CD14-positive monocyte (primary cell): ENCODE measurements at regions not wholly inside any gene's neighbourhood (a gene's known extent, or its start where the extent isn't known, plus 50 kb on each side); places are given as distances from the start of the nearest gene placed in this dataset.

Source experiments
- DNase-seq, 3 donors: peaks; one replicate each; pipeline ENCODE4 v3.0.0-alpha.2; 2011 to 2022
- H2AFZ ChIP-seq: 2 replicates; pipeline ENCODE4 v1.6.0; 2012; ENCODE audit warnings: mild to moderate bottlenecking, low read depth, low read length, inconsistent platforms; ENCODE audit not compliant: insufficient read depth, poor library complexity, severe bottlenecking
- H3K27ac ChIP-seq, 2 donors: 1 replicate in 1 of 2; 2 replicates in 1 of 2; pipeline ENCODE4 v1.5.1; 2012 to 2013; ENCODE audit warnings: low read length in 2 of 2, control low read depth in 1 of 2, inconsistent platforms in 1 of 2, low read depth in 1 of 2, mild to moderate bottlenecking in 1 of 2
- H3K27me3 ChIP-seq, 2 donors: one replicate each; pipeline versions ENCODE4 v1.6.0 to v1.6.1; 2011 to 2013; ENCODE audit warnings: low read length in 2 of 2; ENCODE audit not compliant: control insufficient read depth in 2 of 2, insufficient read depth in 2 of 2
- H3K36me3 ChIP-seq, 2 donors: replicated peaks in 1 of 2; 1 replicate in 1 of 2; 2 replicates in 1 of 2; pipeline versions ENCODE4 v1.5.1 to v1.6.1; 2012 to 2013; ENCODE audit warnings: low read length in 2 of 2, control low read depth in 1 of 2, inconsistent platforms in 1 of 2, mild to moderate bottlenecking in 1 of 2; ENCODE audit not compliant: insufficient read depth in 2 of 2, control insufficient read depth in 1 of 2
- H3K4me1 ChIP-seq, 2 donors: 1 replicate in 1 of 2; 2 replicates in 1 of 2; pipeline versions ENCODE4 v1.5.1 to v1.6.1; 2012 to 2013; ENCODE audit warnings: low read length in 2 of 2, control low read depth in 1 of 2, inconsistent platforms in 1 of 2, mild to moderate bottlenecking in 1 of 2, moderate library complexity in 1 of 2; ENCODE audit not compliant: insufficient read depth in 2 of 2, control insufficient read depth in 1 of 2
- H3K4me2 ChIP-seq: replicated peaks from 2 replicates; pipeline ENCODE3; 2012; ENCODE audit warnings: low read length, moderate library complexity, mild to moderate bottlenecking; ENCODE audit not compliant: poor library complexity, severe bottlenecking; ENCODE audit errors: extremely low read depth
- H3K4me3 ChIP-seq, 3 experiments: fragments of 200-600 bp in 1 of 3; sonication (generic) in 1 of 3; replicated peaks in 1 of 3; 1 replicate in 2 of 3; 2 replicates in 1 of 3; pipeline ENCODE4 v1.5.1; 2011 to 2013; ENCODE audit warnings: low read length in 3 of 3, mild to moderate bottlenecking in 3 of 3, control low read depth in 2 of 3, low read depth in 2 of 3, inconsistent platforms in 1 of 3, moderate library complexity in 1 of 3
- H3K79me2 ChIP-seq: 2 replicates; pipeline ENCODE4 v1.6.0; 2012; ENCODE audit warnings: mild to moderate bottlenecking, control low read depth, inconsistent platforms, low read length, moderate library complexity; ENCODE audit not compliant: insufficient read depth
- H3K9ac ChIP-seq: 2 replicates; pipeline ENCODE4 v1.6.0; 2017; ENCODE audit warnings: low read length, mild to moderate bottlenecking; ENCODE audit not compliant: insufficient read depth, poor library complexity, severe bottlenecking
- H3K9me3 ChIP-seq, 2 donors: replicated peaks in 1 of 2; 1 replicate in 1 of 2; 2 replicates in 1 of 2; pipeline versions ENCODE4 v1.5.1 to v1.6.1; 2012 to 2013; ENCODE audit warnings: low read length in 2 of 2, control low read depth in 1 of 2; ENCODE audit not compliant: control insufficient read depth in 1 of 2, insufficient read depth in 1 of 2
- H4K20me1 ChIP-seq: 2 replicates; pipeline ENCODE4 v1.6.0; 2012; ENCODE audit warnings: mild to moderate bottlenecking, low read length, control low read depth, moderate library complexity; ENCODE audit not compliant: insufficient read depth
- H3K27ac Mint-ChIP-seq, 7 donors: one replicate each; pipeline ENCODE4 v1.8.0; 2020; ENCODE audit warnings: mild to moderate bottlenecking in 7 of 7, mixed read lengths in 7 of 7, moderate library complexity in 6 of 7, inconsistent platforms in 2 of 7
- H3K27me3 Mint-ChIP-seq, 3 donors: one replicate each; pipeline ENCODE4 v1.8.0; 2021 to 2022; ENCODE audit warnings: low read depth in 3 of 3, mild to moderate bottlenecking in 3 of 3, mixed read lengths in 3 of 3, moderate library complexity in 3 of 3, inconsistent platforms in 1 of 3
- H3K36me3 Mint-ChIP-seq, 2 donors: one replicate each; pipeline ENCODE4 v1.8.0; 2020; ENCODE audit warnings: mixed read lengths in 2 of 2, inconsistent platforms in 1 of 2, mild to moderate bottlenecking in 1 of 2
- H3K4me1 Mint-ChIP-seq: one replicate; pipeline ENCODE4 v1.8.0; 2020; ENCODE audit warnings: mild to moderate bottlenecking, mixed read lengths
- H3K4me3 Mint-ChIP-seq, 2 donors: one replicate each; pipeline ENCODE4 v1.8.0; 2020; ENCODE audit warnings: mild to moderate bottlenecking in 2 of 2, mixed read lengths in 2 of 2, moderate library complexity in 1 of 2
- H3K9me3 Mint-ChIP-seq, 7 donors: one replicate each; pipeline ENCODE4 v1.8.0; 2020 to 2022; ENCODE audit warnings: mixed read lengths in 7 of 7, mild to moderate bottlenecking in 6 of 7, moderate library complexity in 6 of 7, inconsistent platforms in 2 of 7
- WGBS: methylation state at CpG from one replicate; pipeline ENCODE4 v1.1.5; 2013; ENCODE audit warnings: missing lambda C conversion rate; ENCODE audit not compliant: insufficient coverage; 5-methylcytosine and 5-hydroxymethylcytosine counted together
- intact Hi-C, 2 donors: fragments of 100-400 bp; cut with micrococcal nuclease; formaldehyde crosslinking; loops; one replicate each; pipeline versions ENCODE4 v1.15.0 to v1.15.1; 2023
- TF ChIP-seq, protein P1 (sequence below): fragments of 200-600 bp; IDR thresholded peaks from one replicate; pipeline ENCODE4 v1.8.0; 2022; ENCODE audit warnings: antibody characterized with exemption, mild to moderate bottlenecking

DNA sequence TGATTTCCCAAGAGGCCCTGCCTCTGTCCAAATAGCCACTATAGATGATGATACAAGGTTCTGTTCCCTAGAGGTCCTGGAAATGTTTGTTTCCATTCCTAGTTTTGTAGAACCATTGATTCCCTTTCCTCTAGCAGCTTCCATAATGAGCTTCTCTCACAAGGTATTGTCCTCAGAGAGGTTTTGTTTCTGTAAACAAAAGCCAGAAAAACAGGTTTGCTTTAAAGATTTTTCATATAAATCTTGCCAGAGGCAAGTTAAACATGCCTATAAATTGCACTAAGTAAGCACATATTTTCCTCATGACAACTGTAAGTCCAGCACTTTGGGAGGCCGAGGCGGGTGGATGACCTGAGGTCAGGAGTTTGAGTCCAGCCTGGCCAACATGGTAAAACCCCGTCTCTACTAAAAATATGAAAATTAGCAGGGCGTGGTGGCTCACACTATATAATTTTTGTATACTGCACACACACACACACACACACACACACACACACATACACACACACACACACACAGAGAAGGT lies 1787.7 kb downstream of the EFNA5 start:
- WGBS: 100% methylated on average over 2 of the region's 4 CpGs
- H3K27me3 ChIP-seq: no peaks in the 10 kb centered on the region
- no peaks in the 10 kb centered on the region for H3K36me3 ChIP-seq
- H3K9me3 Mint-ChIP-seq: peaks cover 0 to 4% (median 1%) of the 10 kb centered on the region in 7 donors
- H3K4me1 ChIP-seq: no peaks in the 10 kb centered on the region
- DNase-seq: no peak
- no peak overlapping the region for H3K4me3 Mint-ChIP-seq
- H3K4me1 Mint-ChIP-seq: no peaks in the 10 kb centered on the region
- H3K4me3 ChIP-seq: no peak overlapping the region
- intact Hi-C loops: no loop called here
- H3K4me2 ChIP-seq: no peak overlapping the region
- H3K9ac ChIP-seq: no peak overlapping the region
- H3K27ac ChIP-seq: no peak overlapping the region
- no peaks in the 10 kb centered on the region for H3K27me3 Mint-ChIP-seq
- H3K79me2 ChIP-seq: no peaks in the 10 kb centered on the region
- H3K27ac Mint-ChIP-seq: no peak overlapping the region
- no peaks in the 10 kb centered on the region for H3K36me3 Mint-ChIP-seq
- no peak overlapping the region for H2AFZ ChIP-seq
- no peaks in the 10 kb centered on the region for H4K20me1 ChIP-seq
- TF ChIP-seq, protein P1, sequence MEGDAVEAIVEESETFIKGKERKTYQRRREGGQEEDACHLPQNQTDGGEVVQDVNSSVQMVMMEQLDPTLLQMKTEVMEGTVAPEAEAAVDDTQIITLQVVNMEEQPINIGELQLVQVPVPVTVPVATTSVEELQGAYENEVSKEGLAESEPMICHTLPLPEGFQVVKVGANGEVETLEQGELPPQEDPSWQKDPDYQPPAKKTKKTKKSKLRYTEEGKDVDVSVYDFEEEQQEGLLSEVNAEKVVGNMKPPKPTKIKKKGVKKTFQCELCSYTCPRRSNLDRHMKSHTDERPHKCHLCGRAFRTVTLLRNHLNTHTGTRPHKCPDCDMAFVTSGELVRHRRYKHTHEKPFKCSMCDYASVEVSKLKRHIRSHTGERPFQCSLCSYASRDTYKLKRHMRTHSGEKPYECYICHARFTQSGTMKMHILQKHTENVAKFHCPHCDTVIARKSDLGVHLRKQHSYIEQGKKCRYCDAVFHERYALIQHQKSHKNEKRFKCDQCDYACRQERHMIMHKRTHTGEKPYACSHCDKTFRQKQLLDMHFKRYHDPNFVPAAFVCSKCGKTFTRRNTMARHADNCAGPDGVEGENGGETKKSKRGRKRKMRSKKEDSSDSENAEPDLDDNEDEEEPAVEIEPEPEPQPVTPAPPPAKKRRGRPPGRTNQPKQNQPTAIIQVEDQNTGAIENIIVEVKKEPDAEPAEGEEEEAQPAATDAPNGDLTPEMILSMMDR: no peak
- H3K9me3 ChIP-seq: no peaks in the 10 kb centered on the region

DNA sequence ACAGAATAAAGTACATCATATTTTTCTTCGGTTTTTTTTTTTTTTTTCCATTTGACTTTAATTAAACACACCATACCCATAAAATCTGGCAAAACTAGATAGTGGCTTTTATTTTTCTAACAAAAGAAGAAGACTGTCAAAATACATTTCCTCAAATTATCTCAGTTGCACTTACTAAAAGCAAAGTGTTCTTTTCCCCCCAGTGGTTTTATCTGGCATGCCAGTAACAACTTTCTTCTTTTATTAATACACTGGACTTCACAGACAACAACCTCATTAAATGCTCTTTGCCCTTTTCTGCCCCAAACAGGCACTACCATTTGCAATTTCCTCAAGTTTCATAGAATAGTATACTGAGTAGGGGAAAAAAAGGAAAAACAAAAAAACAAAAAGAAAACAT lies 1792.3 kb downstream of the EFNA5 start:
- Mint-ChIP-seq H3K9me3 (peaks cover 0 to 3% (median 1%) of the 10 kb centered on the region in 7 donors), H3K4me1 (no peaks in the 10 kb centered on the region), H3K4me3 (no peak overlapping the region), H3K27me3 (no peaks in the 10 kb centered on the region), H3K27ac (no peak overlapping the region), H3K36me3 (no peaks in the 10 kb centered on the region)
- Histone ChIP-seq H3K36me3 (no peaks in the 10 kb centered on the region), H3K9me3 (no peaks in the 10 kb centered on the region), H4K20me1 (no peaks in the 10 kb centered on the region), H3K4me3 (no peak overlapping the region), H3K9ac (no peak overlapping the region), H3K27me3 (no peaks in the 10 kb centered on the region), H3K4me1 (no peaks in the 10 kb centered on the region), H3K4me2 (no peak overlapping the region), H3K27ac (no peak overlapping the region), H2AFZ (no peak overlapping the region), H3K79me2 (no peaks in the 10 kb centered on the region)
- TF ChIP-seq, protein P1: no peak
- WGBS: no CpG with 5 or more reads among the region's 1 CpG
- intact Hi-C loops: no loop called here
- no peak for DNase-seq
